GM18499 (cell line): ENCODE measurements at regions not wholly inside any gene's neighbourhood (a gene's known extent, or its start where the extent isn't known, plus 50 kb on each side); places are given as distances from the start of the nearest gene placed in this dataset.
"Not testable (repeated sequence)": the region's sequence is repeated elsewhere in the genome, so short reads cannot be mapped to it uniquely, and the experiment has no call there.

Experiments
- ATAC-seq: cut with Tn5 transposase; IDR thresholded peaks from one replicate; pipeline ENCODE4 v1.9.1; 2021; ENCODE audit warnings: moderate number of reproducible peaks; ENCODE audit not compliant: insufficient read depth, unreplicated experiment

DNA sequence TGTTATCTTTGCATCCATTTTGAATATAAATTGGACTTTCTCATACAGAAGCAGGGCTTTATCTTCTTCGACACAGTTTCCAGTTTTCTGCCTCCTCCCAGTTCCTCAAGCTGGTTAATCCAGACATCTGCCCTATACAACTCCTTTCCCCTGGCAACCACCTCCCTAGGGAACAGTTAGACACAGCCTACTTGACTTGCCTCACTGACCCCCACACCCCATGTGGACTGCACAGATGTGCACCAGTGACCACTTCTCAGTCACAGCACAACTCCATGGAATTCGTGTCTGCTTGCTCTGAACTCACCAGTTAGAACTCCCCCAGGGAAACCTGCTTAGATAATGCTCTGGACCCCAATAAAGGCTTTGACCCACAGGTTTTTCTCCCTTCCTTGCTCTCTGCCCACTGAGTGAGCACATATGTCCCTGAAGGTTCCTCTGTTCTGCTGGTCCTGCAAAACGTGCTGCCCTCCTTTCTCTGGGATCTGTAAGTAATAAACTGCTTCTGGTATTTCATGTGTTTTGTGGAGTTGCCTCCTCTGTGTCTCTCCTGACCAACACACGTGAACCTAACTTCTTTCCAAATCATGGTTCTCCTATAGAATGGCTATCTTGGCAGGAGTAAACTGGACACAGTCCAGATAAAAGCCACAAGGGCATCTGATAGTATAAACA is 351.2 kb downstream of the CD83 start:
- no peak for ATAC-seq

DNA sequence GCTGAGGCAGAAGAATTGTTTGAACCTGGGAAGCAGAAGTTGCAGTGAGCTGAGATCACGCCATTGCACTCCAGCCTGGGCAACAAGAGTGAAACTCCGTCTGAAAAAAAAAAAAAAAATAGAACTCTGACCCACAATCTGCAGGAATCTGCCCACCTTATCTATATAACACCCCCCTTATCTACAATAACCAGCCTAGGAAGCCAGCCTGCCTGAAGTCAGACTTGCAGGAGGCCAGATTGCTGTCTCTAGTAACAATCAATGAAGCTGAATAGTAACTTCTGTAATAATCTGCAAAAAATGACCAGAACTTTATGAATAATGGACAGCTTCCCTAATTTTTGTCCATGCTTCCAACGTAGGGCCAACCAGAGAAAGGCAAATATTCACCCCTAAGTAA is 352.5 kb downstream of the CD83 start:
- no peak for ATAC-seq

GRCh38 chr6:14470671-14471070 is 353.1 kb downstream of the CD83 start:
- ATAC-seq: no peak

GRCh38 chr6:14472255-14472985 is 354.8 kb downstream of the CD83 start:
- ATAC-seq: no peak

- no peak for ATAC-seq
Measured at GRCh38 chr6:14472986-14473337, 355.4 kb downstream of the CD83 start.

GRCh38 chr6:14474816-14475215 is 357.2 kb downstream of the CD83 start:
- ATAC-seq: no peak

DNA sequence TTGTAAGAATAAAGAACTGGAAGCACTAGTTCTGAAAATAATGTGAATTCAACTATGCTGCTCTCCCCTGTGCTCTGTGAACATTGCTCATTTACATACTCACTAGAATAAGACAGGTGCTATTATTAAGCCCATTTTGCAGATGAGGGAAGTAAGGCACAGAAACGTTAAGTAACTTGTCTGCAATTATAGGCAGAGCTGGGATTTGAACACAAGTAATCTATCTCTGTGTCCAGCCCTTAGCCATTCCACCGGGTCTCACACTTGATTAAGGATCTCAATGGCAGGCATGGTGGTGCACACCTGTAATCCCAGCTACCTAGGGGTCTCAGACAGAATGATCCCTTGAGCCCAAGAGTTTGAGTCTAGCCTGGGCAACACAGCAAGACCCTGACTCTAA is 357.7 kb downstream of the CD83 start:
- ATAC-seq: no peak

DNA sequence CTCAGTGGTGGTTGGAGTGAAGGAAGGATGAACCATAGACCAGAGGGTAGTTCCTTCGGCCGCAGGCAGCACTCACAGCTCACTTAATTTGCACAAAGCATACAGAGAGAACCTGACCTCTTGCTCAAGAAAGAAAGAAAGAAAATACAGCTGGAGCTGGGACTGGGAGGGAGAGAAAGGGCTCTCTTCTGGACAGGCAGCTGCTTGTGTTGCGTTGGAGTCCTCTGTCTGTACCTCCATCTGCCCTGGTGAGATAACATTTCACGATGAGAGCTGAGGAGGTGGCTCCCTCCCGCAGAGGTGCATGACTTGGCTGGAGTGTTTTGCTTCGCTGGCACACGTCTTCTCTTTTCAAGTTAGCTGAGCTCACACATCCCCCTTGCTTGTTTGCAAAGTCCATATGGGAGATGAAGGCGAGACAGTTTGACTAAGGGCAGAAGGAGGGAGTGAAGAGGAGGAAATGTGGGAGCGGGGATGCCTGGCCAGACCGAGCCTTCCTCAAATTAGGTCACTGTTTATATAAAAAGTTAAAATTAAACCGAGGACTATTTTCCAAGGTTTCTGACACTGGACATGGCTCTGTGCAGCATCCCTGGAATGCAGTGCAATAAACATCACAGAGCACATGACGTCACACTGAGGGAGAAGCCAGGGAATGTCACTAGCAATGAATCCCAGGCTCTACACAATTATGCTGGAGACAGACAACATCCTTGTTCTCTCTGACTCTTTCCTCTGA is 359.4 kb downstream of the CD83 start:
- no peak for ATAC-seq

- ATAC-seq: no peak
Measured at GRCh38 chr6:14477559-14477958, 360.0 kb downstream of the CD83 start.

DNA sequence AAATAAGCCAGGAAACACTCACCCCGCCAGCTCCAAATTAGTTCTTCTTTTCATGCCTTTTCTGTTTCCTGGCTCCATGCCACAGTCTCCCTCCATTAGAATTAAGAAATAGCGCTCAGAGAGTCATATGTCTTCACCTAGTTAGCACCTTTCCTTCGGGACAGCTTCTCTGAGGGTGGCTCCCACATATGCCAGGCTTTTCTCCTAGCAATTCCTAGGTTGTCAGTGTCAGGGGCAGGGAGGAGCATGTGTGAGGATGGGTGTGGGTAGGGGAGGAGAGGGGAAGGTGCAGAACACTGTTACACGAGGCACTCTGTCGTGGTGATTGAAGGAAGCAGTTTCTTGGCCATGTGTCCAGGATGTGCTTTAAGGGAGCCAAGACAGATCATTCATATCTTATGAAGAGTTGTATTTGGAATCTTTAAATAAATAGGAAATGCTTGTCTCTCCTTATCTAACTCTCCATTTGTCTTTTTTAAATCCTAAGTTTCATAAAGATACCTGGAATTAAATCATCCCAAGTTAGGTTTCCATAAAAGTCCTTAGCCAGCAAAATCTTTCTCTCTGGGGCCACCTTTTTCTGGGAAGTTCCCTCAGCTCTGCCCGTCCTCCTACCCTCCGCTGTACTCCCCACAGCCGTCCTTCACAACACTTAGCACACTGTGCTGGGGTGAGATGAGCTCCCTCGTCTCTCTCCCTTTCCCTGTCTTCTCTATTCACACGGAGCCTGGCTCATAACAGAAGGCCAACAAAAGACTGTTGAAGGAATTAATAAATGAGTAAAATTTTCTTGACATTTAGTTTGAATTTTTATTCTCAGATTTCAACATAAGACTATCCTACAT is 361.0 kb downstream of the CD83 start:
- no peak for ATAC-seq

DNA sequence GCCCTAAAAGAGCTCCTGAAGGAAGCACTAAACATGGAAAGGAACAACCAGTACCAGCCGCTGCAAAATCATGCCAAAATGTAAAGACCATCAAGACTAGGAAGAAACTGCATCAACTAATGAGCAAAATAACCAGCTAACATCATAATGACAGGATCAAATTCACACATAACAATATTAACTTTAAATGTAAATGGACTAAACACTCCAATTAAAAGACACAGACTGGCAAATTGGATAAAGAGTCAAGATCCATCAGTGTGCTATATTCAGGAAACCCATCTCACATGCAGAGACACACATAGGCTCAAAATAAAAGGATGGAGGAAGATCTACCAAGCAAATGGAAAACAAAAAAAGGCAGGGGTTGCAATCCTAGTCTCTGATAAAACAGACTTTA is 364.4 kb downstream of the CD83 start:
- not testable (repeated sequence) for ATAC-seq

DNA sequence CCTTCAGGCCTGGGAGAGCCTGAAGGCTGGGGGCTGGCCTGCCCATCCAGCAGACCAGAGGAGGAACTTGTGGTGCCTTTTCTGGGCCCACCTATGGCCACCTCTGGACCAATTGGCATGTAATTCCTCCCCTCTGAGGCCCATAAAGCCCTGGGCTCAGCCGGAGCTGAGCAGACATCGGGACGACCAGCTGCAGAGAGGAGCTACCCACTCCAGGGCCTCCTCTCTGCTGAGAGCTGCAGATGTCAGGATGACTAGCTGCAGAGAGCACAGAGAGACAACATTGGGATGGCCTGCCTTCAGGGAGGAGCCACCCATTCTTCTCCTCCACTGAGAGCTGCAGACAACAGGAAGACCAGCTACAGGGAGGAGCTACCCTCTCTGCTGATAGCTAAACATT is 370.1 kb downstream of the CD83 start:
- no peak for ATAC-seq

GRCh38 chr6:14488180-14488579 is 370.6 kb downstream of the CD83 start:
- no peak for ATAC-seq

DNA sequence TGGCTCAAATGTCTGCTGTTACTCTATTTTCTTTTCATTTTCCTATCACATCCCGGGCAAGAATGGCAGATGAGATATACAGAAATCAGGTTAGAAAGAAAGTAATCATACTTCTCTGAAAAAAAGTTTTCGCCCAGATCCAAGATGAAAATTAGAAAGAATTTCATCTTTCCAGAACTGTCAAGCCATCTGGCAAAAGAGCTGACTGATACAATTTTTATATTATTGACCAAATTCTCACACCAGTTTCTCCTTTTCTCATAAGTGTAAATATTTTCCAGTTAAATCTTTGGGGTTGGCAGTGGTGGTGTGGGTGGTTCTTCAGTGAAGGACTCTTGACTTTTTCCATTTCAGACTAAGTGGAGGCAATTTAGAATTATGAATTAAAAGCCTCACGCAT is 371.9 kb downstream of the CD83 start:
- no peak for ATAC-seq

DNA sequence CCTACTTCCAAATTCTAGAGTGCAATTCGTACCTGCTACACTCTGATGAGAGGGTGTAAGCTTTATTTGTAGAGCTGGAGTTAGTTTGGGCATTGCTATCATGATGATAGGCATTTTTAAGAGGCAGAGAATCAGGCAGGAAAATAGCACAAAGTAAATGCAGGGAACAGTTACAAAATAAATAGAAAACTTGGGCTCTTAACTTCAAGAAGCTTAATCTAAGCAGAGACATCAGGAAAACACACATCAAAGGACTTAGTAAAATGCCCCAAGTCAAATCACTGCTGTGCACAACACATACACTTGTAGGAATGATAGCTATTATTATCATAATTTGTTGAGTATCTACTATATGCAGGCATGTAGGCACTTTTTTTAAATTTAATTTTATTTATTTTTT is 381.2 kb downstream of the CD83 start:
- ATAC-seq: no peak

- ATAC-seq: no peak
Measured at GRCh38 chr6:14499309-14499708, 381.7 kb downstream of the CD83 start.

GRCh38 chr6:14499841-14500240 is 382.3 kb downstream of the CD83 start:
- ATAC-seq: no peak

GRCh38 chr6:14500809-14501208 is 383.2 kb downstream of the CD83 start:
- no peak for ATAC-seq

DNA sequence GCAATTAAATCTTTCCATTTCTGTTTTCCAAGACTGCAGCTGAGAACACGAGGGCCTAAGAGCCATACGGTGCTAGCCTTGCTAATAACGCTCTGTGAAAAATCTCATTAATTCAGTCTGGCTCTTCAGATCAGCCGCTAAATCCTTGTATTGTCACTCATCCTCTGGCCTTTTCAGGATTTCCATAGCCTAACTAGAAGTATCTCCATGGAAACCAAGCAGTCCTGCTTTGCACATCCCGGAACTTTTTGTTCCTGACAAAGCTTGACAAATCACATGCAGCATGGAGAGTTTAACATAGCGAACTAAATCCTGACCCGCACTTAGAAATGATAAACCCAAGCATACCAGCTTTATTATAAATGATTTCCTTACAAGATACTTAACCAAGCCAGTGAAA is 383.7 kb downstream of the CD83 start:
- no peak for ATAC-seq

DNA sequence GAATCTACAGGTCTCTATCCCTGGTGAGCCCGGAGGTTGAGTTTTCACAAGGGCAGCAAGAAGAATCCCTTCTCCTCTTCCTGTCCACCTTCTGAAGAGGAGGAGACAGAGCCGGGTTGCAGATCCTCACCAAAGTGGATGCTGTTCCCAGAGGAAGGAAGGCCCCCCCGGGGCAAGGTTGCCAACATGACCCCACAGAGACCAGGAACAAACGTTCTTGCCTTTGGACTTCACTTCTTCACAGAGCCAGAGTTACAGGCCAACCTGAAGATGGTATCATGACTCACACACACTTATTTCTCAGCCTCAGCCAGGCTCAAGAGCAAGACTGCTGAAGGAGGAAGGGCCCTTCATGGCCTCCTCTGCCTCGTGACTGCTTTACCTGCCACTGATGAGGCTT is 384.3 kb downstream of the CD83 start:
- no peak for ATAC-seq

DNA sequence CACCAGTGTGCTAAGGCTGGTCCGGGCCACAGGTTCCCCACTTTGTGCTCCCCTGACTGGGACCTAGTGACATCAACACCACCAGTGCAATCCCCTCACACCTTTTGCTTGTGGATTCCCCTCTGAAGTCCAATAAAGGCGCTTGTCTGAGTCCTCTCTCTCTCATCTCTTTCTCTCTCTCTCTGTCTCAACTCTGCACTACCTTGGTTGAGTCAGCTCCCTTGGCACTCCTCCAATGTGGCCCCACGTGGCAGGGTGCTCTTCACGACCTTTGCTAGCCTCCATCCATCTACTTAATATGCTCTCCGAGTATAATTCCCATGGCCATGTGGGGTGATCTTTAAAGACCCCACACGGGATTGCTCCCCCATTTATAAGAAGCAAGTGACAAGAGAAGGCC is 385.0 kb downstream of the CD83 start:
- no peak for ATAC-seq
